H9 (cell line): ENCODE measurements at regions not wholly inside any gene's neighbourhood (a gene's known extent, or its start where the extent isn't known, plus 50 kb on each side); places are given as distances from the start of the nearest gene placed in this dataset.

Experiments
- DNase-seq: peaks from one replicate; pipeline ENCODE4 v3.0.0-alpha.2; 2017
- H2AFZ ChIP-seq: one replicate; pipeline ENCODE4 v1.6.1; 2013; ENCODE audit warnings: mild to moderate bottlenecking, low read length, control low read depth, moderate library complexity
- H2AK5ac ChIP-seq: 2 replicates; pipeline ENCODE4 v1.6.1; 2013; ENCODE audit warnings: low read length, control low read depth, mixed read lengths; ENCODE audit not compliant: insufficient read length
- H2BK120ac ChIP-seq: one replicate; pipeline ENCODE4 v1.6.1; 2013; ENCODE audit warnings: low read depth, mild to moderate bottlenecking, low read length, control low read depth, inconsistent platforms; ENCODE audit not compliant: poor library complexity, severe bottlenecking
- H2BK12ac ChIP-seq: 2 replicates; pipeline ENCODE4 v1.6.1; 2013; ENCODE audit warnings: low read length, control low read depth, mixed read lengths, low read depth; ENCODE audit not compliant: insufficient read length
- H2BK15ac ChIP-seq: 2 replicates; pipeline ENCODE4 v1.6.1; 2013; ENCODE audit warnings: low read depth, low read length, control low read depth
- H2BK20ac ChIP-seq: one replicate; pipeline ENCODE4 v1.6.1; 2013; ENCODE audit warnings: low read depth, mild to moderate bottlenecking, low read length, control low read depth, inconsistent platforms; ENCODE audit not compliant: poor library complexity, severe bottlenecking
- H2BK5ac ChIP-seq: 2 replicates; pipeline ENCODE4 v1.6.1; 2013; ENCODE audit warnings: low read length, control low read depth, mixed read lengths; ENCODE audit not compliant: insufficient read length
- H3K14ac ChIP-seq: 2 replicates; pipeline ENCODE4 v1.6.1; 2013; ENCODE audit warnings: low read length, control low read depth; ENCODE audit not compliant: insufficient read depth
- H3K18ac ChIP-seq: 2 replicates; pipeline ENCODE4 v1.6.1; 2013; ENCODE audit warnings: low read depth, mild to moderate bottlenecking, mixed read lengths, low read length, control low read depth; ENCODE audit not compliant: insufficient read length
- H3K23ac ChIP-seq: 2 replicates; pipeline ENCODE4 v1.6.1; 2013; ENCODE audit warnings: low read length, control low read depth, mixed read lengths, low read depth; ENCODE audit not compliant: insufficient read length
- H3K23me2 ChIP-seq: 2 replicates; pipeline ENCODE4 v1.6.1; 2013; ENCODE audit warnings: low read depth, mild to moderate bottlenecking, mixed read lengths, low read length, control low read depth; ENCODE audit not compliant: insufficient read length, poor library complexity, severe bottlenecking
- H3K27ac ChIP-seq: 2 replicates; pipeline ENCODE4 v1.5.1; 2013; ENCODE audit warnings: low read length, control low read depth, mixed read lengths, low read depth; ENCODE audit not compliant: insufficient read length
- H3K27me3 ChIP-seq: 2 replicates; pipeline ENCODE4 v1.6.1; 2013; ENCODE audit warnings: low read length, control low read depth, inconsistent platforms; ENCODE audit not compliant: insufficient read depth
- H3K4ac ChIP-seq: 2 replicates; pipeline ENCODE4 v1.6.1; 2013; ENCODE audit warnings: low read depth, mild to moderate bottlenecking, control low read depth, inconsistent platforms, low read length, moderate library complexity
- H3K4me1 ChIP-seq: 2 replicates; pipeline ENCODE4 v1.6.1; 2013; ENCODE audit warnings: low read length, control low read depth, inconsistent platforms; ENCODE audit not compliant: insufficient read depth
- H3K4me2 ChIP-seq: 2 replicates; pipeline ENCODE4 v1.6.1; 2013; ENCODE audit warnings: low read length, control low read depth, mixed read lengths; ENCODE audit not compliant: insufficient read length, insufficient read depth
- H3K56ac ChIP-seq: 2 replicates; pipeline ENCODE4 v1.6.1; 2013; ENCODE audit warnings: low read depth, mild to moderate bottlenecking, mixed read lengths, low read length, control low read depth; ENCODE audit not compliant: insufficient read length
- H3K79me1 ChIP-seq: 2 replicates; pipeline ENCODE4 v1.6.1; 2013; ENCODE audit warnings: low read depth, mild to moderate bottlenecking, moderate library complexity, low read length, control low read depth, inconsistent platforms; ENCODE audit not compliant: insufficient read depth, poor library complexity, severe bottlenecking
- H3K79me2 ChIP-seq: 2 replicates; pipeline ENCODE4 v1.6.1; 2013; ENCODE audit warnings: low read length, control low read depth, inconsistent platforms; ENCODE audit not compliant: insufficient read depth
- H3K9ac ChIP-seq: 2 replicates; pipeline ENCODE4 v1.6.1; 2013; ENCODE audit warnings: low read length, control low read depth, mixed read lengths; ENCODE audit not compliant: insufficient read length; ENCODE audit errors: extremely low read depth
- H3K9me3 ChIP-seq: one replicate; pipeline ENCODE4 v1.6.1; 2013; ENCODE audit warnings: low read depth, low read length, inconsistent platforms; ENCODE audit not compliant: control insufficient read depth
- H3T11ph ChIP-seq: one replicate; pipeline ENCODE4 v1.6.1; 2013; ENCODE audit warnings: mild to moderate bottlenecking, low read length, control low read depth, inconsistent platforms
- H4K20me1 ChIP-seq: one replicate; pipeline ENCODE4 v1.6.1; 2013; ENCODE audit not compliant: control insufficient read depth, insufficient read length, insufficient read depth
- H4K5ac ChIP-seq: 2 replicates; pipeline ENCODE4 v1.6.1; 2013; ENCODE audit warnings: low read depth, mild to moderate bottlenecking, mixed read lengths, low read length, control low read depth; ENCODE audit not compliant: insufficient read length
- H4K8ac ChIP-seq: replicated peaks from 2 replicates; pipeline ENCODE4 v1.6.1; 2013; ENCODE audit warnings: low read length, control low read depth, mixed read lengths, low read depth; ENCODE audit not compliant: insufficient read length
- H4K91ac ChIP-seq: 2 replicates; pipeline ENCODE4 v1.6.1; 2013; ENCODE audit warnings: low read depth, mild to moderate bottlenecking, moderate library complexity, mixed read lengths, low read length, control low read depth; ENCODE audit not compliant: insufficient read length
- H3K27ac Mint-ChIP-seq, 3 experiments: 2 replicates in 2 of 3; 3 replicates in 1 of 3; pipeline ENCODE4 v1.8.0; 2020 to 2021; ENCODE audit warnings: mixed read lengths in 3 of 3, mild to moderate bottlenecking in 1 of 3, moderate library complexity in 1 of 3
- H3K27me3 Mint-ChIP-seq: 2 replicates; pipeline ENCODE4 v1.8.0; 2021; ENCODE audit warnings: low read depth, mild to moderate bottlenecking, moderate library complexity, mixed read lengths
- H3K36me3 Mint-ChIP-seq, 3 experiments: 2 replicates in 2 of 3; 3 replicates in 1 of 3; pipeline ENCODE4 v1.8.0; 2020 to 2021; ENCODE audit warnings: low read depth in 3 of 3, mixed read lengths in 3 of 3; ENCODE audit not compliant: insufficient read depth in 1 of 3
- H3K4me1 Mint-ChIP-seq, 2 experiments: 2 replicates each; pipeline ENCODE4 v1.8.0; 2020; ENCODE audit warnings: mixed read lengths in 2 of 2
- H3K4me3 Mint-ChIP-seq, 2 experiments: 2 replicates in 1 of 2; 3 replicates in 1 of 2; pipeline ENCODE4 v1.8.0; 2020 to 2021; ENCODE audit warnings: mild to moderate bottlenecking in 2 of 2, mixed read lengths in 2 of 2, moderate library complexity in 1 of 2
- H3K9me3 Mint-ChIP-seq, 2 experiments: 2 replicates in 1 of 2; 3 replicates in 1 of 2; pipeline ENCODE4 v1.8.0; 2020; ENCODE audit warnings: mild to moderate bottlenecking in 2 of 2, mixed read lengths in 2 of 2, moderate library complexity in 1 of 2
- WGBS: extraction: QIAGEN DNeasy Blood & Tissue Kit; methylation state at CpG from one replicate; pipeline ENCODE4 v1.1.7; 2013; ENCODE audit warnings: missing lambda C conversion rate, low lambda C conversion rate, mixed read lengths; ENCODE audit not compliant: insufficient read length; ENCODE audit errors: extremely low coverage; 5-methylcytosine and 5-hydroxymethylcytosine counted together
- TF ChIP-seq, protein P1 (sequence below): fragments of 200-600 bp; sonication (generic); conservative IDR thresholded peaks from 3 replicates; pipeline ENCODE4 v1.8.0; 2021; ENCODE audit warnings: antibody characterized with exemption, mild to moderate bottlenecking

DNA sequence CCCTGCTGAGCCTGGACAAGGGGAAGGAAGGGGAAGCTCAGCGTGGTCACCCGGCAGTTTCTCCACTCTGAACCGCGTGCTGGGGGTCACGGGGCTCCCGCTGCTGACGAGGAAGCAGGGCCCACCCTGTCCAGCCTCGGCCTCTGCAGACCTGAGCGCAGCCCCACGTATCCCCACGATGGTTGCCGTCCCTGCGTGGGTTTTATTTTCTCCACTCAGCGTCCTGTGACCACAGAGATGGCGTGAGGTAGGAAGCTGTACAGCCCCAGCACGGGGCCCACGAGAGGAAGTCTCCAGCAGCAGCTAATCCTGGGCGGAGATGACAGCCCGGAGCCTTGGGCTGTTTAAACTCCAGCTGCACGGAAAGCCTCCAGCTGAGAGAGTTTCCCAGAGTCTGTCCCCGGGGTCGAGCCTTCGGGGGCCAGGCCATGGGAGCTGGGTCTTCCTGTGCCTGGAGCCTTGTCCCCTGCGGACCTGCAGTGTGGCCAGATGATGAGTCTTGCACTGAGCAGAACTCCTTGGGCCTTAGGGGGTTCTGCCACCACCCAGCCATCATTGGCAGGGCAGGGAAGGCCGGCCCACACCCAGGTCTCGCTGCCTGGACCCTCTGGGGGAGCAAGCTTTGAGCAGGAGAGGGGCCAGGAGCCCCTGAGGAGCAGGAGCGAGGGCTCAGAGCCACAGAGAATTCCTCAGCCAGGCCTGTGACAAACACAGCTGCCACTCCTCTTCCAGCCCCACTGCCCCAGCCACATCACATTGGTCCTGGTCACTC is 72.8 kb upstream of the FAM20C start:
- peaks cover 0 to 3% (median 1%) of the 10 kb centered on the region in 3 experiments; a peak in 1 of 7 replicates for H3K36me3 Mint-ChIP-seq
- H3K14ac ChIP-seq: no peak overlapping the region
- H3K9ac ChIP-seq: no peak overlapping the region
- H4K20me1 ChIP-seq: no peaks in the 10 kb centered on the region
- peaks cover 10% of the 10 kb centered on the region for H3K27me3 Mint-ChIP-seq
- H3K23ac ChIP-seq: no peak overlapping the region
- H2AK5ac ChIP-seq: no peak overlapping the region
- no peak overlapping the region for H2BK15ac ChIP-seq
- no peak overlapping the region for H2BK20ac ChIP-seq
- H3K4me1 ChIP-seq: peaks cover 7% of the 10 kb centered on the region; the same call in 1 of the 2 replicates
- no peak overlapping the region for H3K18ac ChIP-seq
- TF ChIP-seq, protein P1, sequence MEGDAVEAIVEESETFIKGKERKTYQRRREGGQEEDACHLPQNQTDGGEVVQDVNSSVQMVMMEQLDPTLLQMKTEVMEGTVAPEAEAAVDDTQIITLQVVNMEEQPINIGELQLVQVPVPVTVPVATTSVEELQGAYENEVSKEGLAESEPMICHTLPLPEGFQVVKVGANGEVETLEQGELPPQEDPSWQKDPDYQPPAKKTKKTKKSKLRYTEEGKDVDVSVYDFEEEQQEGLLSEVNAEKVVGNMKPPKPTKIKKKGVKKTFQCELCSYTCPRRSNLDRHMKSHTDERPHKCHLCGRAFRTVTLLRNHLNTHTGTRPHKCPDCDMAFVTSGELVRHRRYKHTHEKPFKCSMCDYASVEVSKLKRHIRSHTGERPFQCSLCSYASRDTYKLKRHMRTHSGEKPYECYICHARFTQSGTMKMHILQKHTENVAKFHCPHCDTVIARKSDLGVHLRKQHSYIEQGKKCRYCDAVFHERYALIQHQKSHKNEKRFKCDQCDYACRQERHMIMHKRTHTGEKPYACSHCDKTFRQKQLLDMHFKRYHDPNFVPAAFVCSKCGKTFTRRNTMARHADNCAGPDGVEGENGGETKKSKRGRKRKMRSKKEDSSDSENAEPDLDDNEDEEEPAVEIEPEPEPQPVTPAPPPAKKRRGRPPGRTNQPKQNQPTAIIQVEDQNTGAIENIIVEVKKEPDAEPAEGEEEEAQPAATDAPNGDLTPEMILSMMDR: no peak
- H3K27me3 ChIP-seq: no peaks in the 10 kb centered on the region
- no peak overlapping the region for H3T11ph ChIP-seq
- no peak overlapping the region for H3K4ac ChIP-seq
- no peak overlapping the region for H2BK12ac ChIP-seq
- no CpG with 5 or more reads among the region's 27 CpGs for WGBS
- no peak overlapping the region for H2BK120ac ChIP-seq
- no peak overlapping the region for H4K8ac ChIP-seq
- H3K23me2 ChIP-seq: no peaks in the 10 kb centered on the region
- H3K9me3 ChIP-seq: no peaks in the 10 kb centered on the region
- H3K79me1 ChIP-seq: no peaks in the 10 kb centered on the region
- H3K79me2 ChIP-seq: no peaks in the 10 kb centered on the region
- H3K4me1 Mint-ChIP-seq: peaks cover 31 to 54% of the 10 kb centered on the region in 2 experiments
- no peak overlapping the region for H3K56ac ChIP-seq
- H2AFZ ChIP-seq: no peak overlapping the region
- H3K27ac Mint-ChIP-seq: no peak overlapping the region
- no peak for DNase-seq
- H4K91ac ChIP-seq: no peak overlapping the region
- H3K4me3 Mint-ChIP-seq: no peak overlapping the region
- no peak overlapping the region for H2BK5ac ChIP-seq
- peaks cover 2 to 6% of the 10 kb centered on the region in 2 experiments; a peak in 3 of 5 replicates for H3K9me3 Mint-ChIP-seq
- H3K27ac ChIP-seq: no peak overlapping the region
- no peak overlapping the region for H4K5ac ChIP-seq
- no peak overlapping the region for H3K4me2 ChIP-seq
